ENCODE measurements at regions not wholly inside any gene's neighbourhood (a gene's known extent, or its start where the extent isn't known, plus 50 kb on each side); places are given as distances from the start of the nearest gene placed in this dataset.

- H3K36me3 Mint-ChIP-seq (ENCODE audit: low read depth) = no peaks in the 10 kb centered on the region
- Histone ChIP-seq H3K4me2 (no peak overlapping the region), H3K27me3 (ENCODE audit: insufficient read depth) (no peaks in the 10 kb centered on the region), H3F3A (replicated peaks; ENCODE audit: low read depth) (no peaks in the 10 kb centered on the region), H3K4me1 (ENCODE audit: insufficient read depth) (no peaks in the 10 kb centered on the region), H3K4me3 (no peak overlapping the region), H2AFZ (no peak overlapping the region), H3K9me2 (ENCODE audit: insufficient read depth) (peaks cover 2% of the 10 kb centered on the region), H4K20me1 (replicated peaks; ENCODE audit: insufficient read depth) (no peaks in the 10 kb centered on the region), H3K79me2 (replicated peaks; ENCODE audit: insufficient read depth) (no peaks in the 10 kb centered on the region), H3K36me3 (ENCODE audit: insufficient read depth) (no peaks in the 10 kb centered on the region), H3K27ac (ENCODE audit: low read depth) (no peak overlapping the region)
- no peak for DNase-seq (ENCODE audit: low spot score)
- peaks cover 6% of the 10 kb centered on the region for H3K27me3 Mint-ChIP-seq (ENCODE audit: insufficient read depth, low read depth, poor library complexity)
- no peak overlapping the region for H3K4me3 Mint-ChIP-seq
- peaks cover 13% of the 10 kb centered on the region for H3K4me1 Mint-ChIP-seq
- H3K27ac Mint-ChIP-seq = no peak overlapping the region
- TF ChIP-seq ZNF114 (CRISPR knock-in tag; IDR thresholded peaks at IDR 0.05) = no peak
- no peak for TF ChIP-seq JUNB (IDR thresholded peaks at IDR 0.05; ENCODE audit: unreplicated experiment)
- no peak for TF ChIP-seq EZH2 (IDR thresholded peaks at IDR 0.05; ENCODE audit: low read depth, unreplicated experiment)
- TF ChIP-seq ETS1 (IDR thresholded peaks at IDR 0.05) = no peak
- TF ChIP-seq ZNF462 (CRISPR knock-in tag; IDR thresholded peaks at IDR 0.05) = no peak
- TF ChIP-seq ZNF331 (CRISPR knock-in tag; IDR thresholded peaks at IDR 0.05; ENCODE audit: low read depth) = no peak
- no peak for TF ChIP-seq EZH2phosphoT487 (IDR thresholded peaks at IDR 0.05; ENCODE audit: unreplicated experiment)
- TF ChIP-seq STAT1 (IDR thresholded peaks at IDR 0.05; ENCODE audit: unreplicated experiment) = no peak
- TF ChIP-seq REST (IDR thresholded peaks at IDR 0.05; ENCODE audit: unreplicated experiment) = no peak
- no peak for TF ChIP-seq CTCF (conservative IDR thresholded peaks at IDR 0.05; ENCODE audit: low read depth in 2 of 2)
- no peak for TF ChIP-seq POLR2AphosphoS5 (IDR thresholded peaks at IDR 0.05; ENCODE audit: low read depth)
- TF ChIP-seq NANOG (IDR thresholded peaks at IDR 0.05; ENCODE audit: borderline replicate concordance) = no peak
- no peak for TF ChIP-seq CREB1 (CRISPR knock-in tag; IDR thresholded peaks at IDR 0.05; ENCODE audit: low read depth)
- peaks cover 6% of the 10 kb centered on the region for H3K9me3 Mint-ChIP-seq
- no peak for ATAC-seq
These were observed 134.2 kb upstream of the NECTIN1 start for GRCh38 chr11:119863236-119863635.
